DND-41 (cell line): ENCODE measurements at regions not wholly inside any gene's neighbourhood (a gene's known extent, or its start where the extent isn't known, plus 50 kb on each side); places are given as distances from the start of the nearest gene placed in this dataset.

Experiments
- CTCF ChIP-seq: IDR thresholded peaks from 2 replicates; pipeline ENCODE4 v1.5.1; 2012; ENCODE audit warnings: borderline replicate concordance, low read length, moderate library complexity, mild to moderate bottlenecking; ENCODE audit not compliant: poor library complexity, severe bottlenecking; ENCODE audit errors: extremely low read depth
- EZH2 ChIP-seq: IDR thresholded peaks from 3 replicates; pipeline ENCODE4 v1.6.1; 2012; ENCODE audit warnings: borderline replicate concordance, low read depth, mild to moderate bottlenecking, moderate library complexity, low read length, inconsistent platforms; ENCODE audit not compliant: severe bottlenecking

- TF ChIP-seq CTCF (no peak), EZH2 (no peak)
These were observed 462.0 kb upstream of the SPRY2 start for GRCh38 chr13:80802946-80803345.
